ENCODE measurements at regions not wholly inside any gene's neighbourhood (a gene's known extent, or its start where the extent isn't known, plus 50 kb on each side); places are given as distances from the start of the nearest gene placed in this dataset.

DNA sequence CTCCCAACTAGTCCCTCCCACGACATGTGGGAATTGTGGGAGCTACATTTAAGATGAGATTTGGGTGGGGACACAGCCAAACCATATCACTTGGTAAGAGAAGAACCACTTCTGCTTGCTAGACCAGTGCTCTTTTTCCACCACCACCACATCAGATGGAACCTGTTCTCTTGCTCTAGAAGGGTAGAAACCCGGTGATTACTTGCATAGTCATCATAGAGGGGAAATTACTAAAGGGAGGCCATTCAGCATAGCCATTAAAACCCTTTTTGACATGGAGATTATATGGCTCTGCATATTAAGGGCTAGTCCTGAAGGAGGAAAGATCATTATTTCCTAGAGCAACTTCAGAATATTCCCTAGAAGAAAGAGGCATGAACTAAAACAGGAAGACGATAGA lies 1188.0 kb downstream of the CDH11 start:
- DNase-seq (ENCODE audit: low read depth) (no peak), FAIRE-seq (no peak)
- H3K27me3 ChIP-seq (ENCODE audit: control insufficient read depth, insufficient read depth, low read length) = no peaks in the 10 kb centered on the region
- H3K4me3 ChIP-seq (ENCODE audit: low read depth, low read length) = no peak overlapping the region
- no peak for TF ChIP-seq CTCF (IDR thresholded peaks at IDR 0.05; ENCODE audit: insufficient read depth, low read length, severe bottlenecking)
- no peaks in the 10 kb centered on the region for H3K36me3 ChIP-seq (ENCODE audit: control insufficient read depth, insufficient read depth, low read length)

DNA sequence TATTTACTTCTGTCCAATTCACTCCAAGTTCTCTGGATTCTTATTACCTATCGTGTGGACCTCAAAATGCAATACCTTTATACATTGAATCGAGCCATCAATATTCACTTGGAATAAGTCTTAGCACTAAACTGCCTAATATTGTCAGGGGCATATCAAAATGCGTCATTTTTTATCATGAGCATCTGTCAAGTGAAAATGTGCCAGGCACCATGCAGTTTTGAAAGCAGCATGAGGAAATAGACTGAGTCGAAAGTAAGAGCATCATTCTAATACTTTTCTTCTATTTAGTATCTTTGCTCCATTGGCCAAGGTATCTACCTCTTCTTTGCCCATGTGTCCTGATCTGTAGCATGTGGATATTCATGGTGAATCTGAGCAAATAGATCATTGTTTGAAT lies 1193.4 kb downstream of the CDH11 start:
- no peak for TF ChIP-seq CTCF (IDR thresholded peaks at IDR 0.05; ENCODE audit: insufficient read depth, low read length, severe bottlenecking)
- Histone ChIP-seq H3K36me3 (ENCODE audit: control insufficient read depth, insufficient read depth, low read length) (no peaks in the 10 kb centered on the region), H3K4me3 (ENCODE audit: low read depth, low read length) (no peak overlapping the region), H3K27me3 (ENCODE audit: control insufficient read depth, insufficient read depth, low read length) (no peaks in the 10 kb centered on the region)
- FAIRE-seq (no peak), DNase-seq (ENCODE audit: low read depth) (no peak)

GRCh38 chr16:63925221-63925620 lies 1196.6 kb downstream of the CDH11 start:
- no peak for TF ChIP-seq CTCF (IDR thresholded peaks at IDR 0.05; ENCODE audit: insufficient read depth, low read length, severe bottlenecking)
- no peak for DNase-seq (ENCODE audit: low read depth)
- no peaks in the 10 kb centered on the region for H3K27me3 ChIP-seq (ENCODE audit: control insufficient read depth, insufficient read depth, low read length)
- H3K36me3 ChIP-seq (ENCODE audit: control insufficient read depth, insufficient read depth, low read length) = no peaks in the 10 kb centered on the region
- no peak overlapping the region for H3K4me3 ChIP-seq (ENCODE audit: low read depth, low read length)
- FAIRE-seq = no peak

GRCh38 chr16:63922560-63922959 lies 1199.3 kb downstream of the CDH11 start:
- Histone ChIP-seq H3K36me3 (ENCODE audit: control insufficient read depth, insufficient read depth, low read length) (no peaks in the 10 kb centered on the region), H3K27me3 (ENCODE audit: control insufficient read depth, insufficient read depth, low read length) (no peaks in the 10 kb centered on the region), H3K4me3 (ENCODE audit: low read depth, low read length) (no peak overlapping the region)
- DNase-seq (ENCODE audit: low read depth) (no peak), FAIRE-seq (no peak)
- TF ChIP-seq CTCF (IDR thresholded peaks at IDR 0.05; ENCODE audit: insufficient read depth, low read length, severe bottlenecking) = no peak

DNA sequence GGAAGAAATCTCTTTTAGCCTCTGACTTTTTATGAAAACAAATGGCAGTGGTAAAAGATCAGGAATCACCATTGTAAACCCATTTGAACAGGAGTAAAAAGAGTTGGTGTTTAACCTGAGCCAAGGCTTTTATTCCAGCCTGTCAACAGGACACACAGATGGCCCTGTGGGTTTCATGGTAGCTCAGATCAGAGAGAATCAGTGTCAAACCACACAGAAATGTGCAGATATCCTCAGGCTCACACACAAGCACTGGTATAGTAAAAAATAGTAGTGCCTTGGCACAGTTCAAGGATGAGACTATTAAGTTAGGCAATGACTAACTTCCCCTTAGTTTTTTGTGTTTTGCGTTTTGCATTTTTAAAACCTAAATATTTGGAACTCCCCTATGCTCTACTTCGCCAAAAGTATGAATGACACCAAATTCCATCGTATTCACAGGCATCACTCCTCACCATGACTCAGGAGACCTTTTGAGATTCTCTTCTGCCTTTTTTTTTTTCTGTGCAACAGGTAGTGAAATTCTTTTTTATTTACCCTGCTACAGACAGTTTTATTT lies 1200.0 kb downstream of the CDH11 start:
- DNase-seq (ENCODE audit: low read depth) (no peak), FAIRE-seq (no peak)
- Histone ChIP-seq H3K4me3 (ENCODE audit: low read depth, low read length) (no peak overlapping the region), H3K27me3 (ENCODE audit: control insufficient read depth, insufficient read depth, low read length) (no peaks in the 10 kb centered on the region), H3K36me3 (ENCODE audit: control insufficient read depth, insufficient read depth, low read length) (no peaks in the 10 kb centered on the region)
- no peak for TF ChIP-seq CTCF (IDR thresholded peaks at IDR 0.05; ENCODE audit: insufficient read depth, low read length, severe bottlenecking)

GRCh38 chr16:63913290-63913689 lies 1208.6 kb downstream of the CDH11 start:
- Histone ChIP-seq H3K36me3 (ENCODE audit: control insufficient read depth, insufficient read depth, low read length) (no peaks in the 10 kb centered on the region), H3K27me3 (ENCODE audit: control insufficient read depth, insufficient read depth, low read length) (no peaks in the 10 kb centered on the region), H3K4me3 (ENCODE audit: low read depth, low read length) (no peak overlapping the region)
- FAIRE-seq = no peak
- TF ChIP-seq CTCF (IDR thresholded peaks at IDR 0.05; ENCODE audit: insufficient read depth, low read length, severe bottlenecking) = no peak
- DNase-seq (ENCODE audit: low read depth) = no peak

Measured in bronchial epithelial cell (primary cell).